A204.1 (cell line): ENCODE measurements at regions not wholly inside any gene's neighbourhood (a gene's known extent, or its start where the extent isn't known, plus 50 kb on each side); places are given as distances from the start of the nearest gene placed in this dataset.

Experiments
- FAIRE-seq: peaks from 2 replicates; lab custom pipeline; 2012; peaks lifted over from hg19 to GRCh38; lab: Jason Lieb, UNC

- FAIRE-seq, result no peak
Measured at GRCh38 chr14:55942826-55943225, 175.4 kb upstream of the PELI2 start.

DNA sequence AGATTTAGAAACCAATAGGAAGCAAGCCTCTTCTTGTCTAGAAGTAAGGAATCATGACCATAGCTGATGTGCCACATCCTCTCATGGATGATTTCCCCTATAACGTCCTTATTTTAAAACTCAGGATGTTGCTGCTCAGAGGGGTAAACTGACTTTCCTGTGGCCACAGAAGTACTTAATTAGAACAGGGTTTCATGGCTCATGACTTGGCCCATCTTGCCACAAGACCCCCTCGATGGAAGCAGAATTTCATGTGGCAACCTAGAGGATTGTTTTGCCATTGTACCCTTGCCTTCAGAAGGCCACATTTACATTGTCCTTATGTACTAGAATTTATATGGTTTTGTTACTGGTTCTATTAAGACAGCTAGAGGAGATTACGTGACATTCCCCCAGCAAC is 173.5 kb upstream of the PELI2 start:
- FAIRE-seq, result no peak

GRCh38 chr14:55946231-55946630 is 172.0 kb upstream of the PELI2 start:
- no peak for FAIRE-seq

- no peak for FAIRE-seq
Measured at GRCh38 chr14:55948399-55948798, 169.8 kb upstream of the PELI2 start.

DNA sequence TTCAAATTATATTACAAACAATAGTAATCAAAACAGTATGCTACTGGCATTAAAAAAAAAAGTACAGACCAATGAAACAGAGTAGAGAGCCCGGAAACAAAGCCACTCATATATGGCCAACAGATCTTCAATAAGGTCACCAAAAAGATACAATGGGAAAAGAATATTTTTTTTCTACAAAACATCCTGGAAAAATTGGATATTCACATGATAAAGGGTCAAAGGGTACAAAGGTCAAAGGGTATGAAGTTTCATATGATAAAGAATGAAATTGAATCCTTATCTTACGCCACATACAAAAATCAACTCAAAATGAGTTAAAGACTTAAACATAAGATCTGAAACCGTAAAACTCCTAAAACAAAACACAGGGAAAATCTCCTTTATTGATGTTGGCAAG is 168.5 kb upstream of the PELI2 start:
- FAIRE-seq, result no peak

- no peak for FAIRE-seq
Measured at GRCh38 chr14:55950135-55950534, 168.1 kb upstream of the PELI2 start.

GRCh38 chr14:55951341-55952206 is 166.6 kb upstream of the PELI2 start:
- FAIRE-seq, result no peak

DNA sequence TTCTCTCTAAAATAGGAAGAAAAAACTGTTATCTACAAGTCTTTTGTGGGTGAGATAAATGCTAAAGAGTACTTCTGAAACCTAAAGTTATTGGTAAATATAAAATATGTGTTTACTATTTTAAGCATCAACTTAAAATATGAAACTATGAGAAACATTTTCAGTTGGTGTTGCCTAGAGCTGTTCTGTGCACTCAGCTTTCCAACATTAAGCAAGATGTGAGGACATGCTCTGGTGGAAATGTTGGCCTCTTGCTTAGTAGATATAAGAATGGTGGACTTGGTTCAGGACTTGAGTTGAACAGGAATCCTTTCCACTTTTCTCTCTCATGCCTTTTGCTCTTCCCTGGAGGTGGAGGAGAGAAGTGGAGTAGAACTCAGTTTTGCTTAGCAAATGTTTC is 164.1 kb upstream of the PELI2 start:
- no peak for FAIRE-seq

- no peak for FAIRE-seq
Measured at GRCh38 chr14:55955175-55955574, 163.0 kb upstream of the PELI2 start.

GRCh38 chr14:55957950-55958349 is 160.3 kb upstream of the PELI2 start:
- no peak for FAIRE-seq

- no peak for FAIRE-seq
Measured at GRCh38 chr14:55963295-55963694, 154.9 kb upstream of the PELI2 start.

- FAIRE-seq, result no peak
Measured at GRCh38 chr14:55964091-55964490, 154.1 kb upstream of the PELI2 start.

DNA sequence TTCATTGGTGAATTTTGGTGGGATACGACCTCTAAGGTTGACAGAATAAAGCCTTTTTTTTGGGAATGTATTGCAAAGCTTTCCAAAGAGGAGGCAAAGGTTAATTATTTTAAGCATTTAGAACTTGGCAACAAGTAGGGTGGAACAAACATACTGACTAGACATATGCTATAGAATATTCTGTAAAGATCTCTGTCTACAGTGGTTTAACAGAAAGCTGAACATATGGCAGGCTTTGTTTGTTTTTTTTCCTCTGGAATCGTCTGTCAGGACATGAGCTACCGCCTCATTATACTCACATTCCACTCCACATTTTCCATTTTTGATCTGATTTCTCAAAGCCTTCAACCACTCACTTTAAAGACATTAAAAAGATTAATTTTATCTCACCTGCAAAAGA is 153.4 kb upstream of the PELI2 start:
- FAIRE-seq, result no peak

- FAIRE-seq, result no peak
Measured at GRCh38 chr14:55965851-55966250, 152.4 kb upstream of the PELI2 start.

DNA sequence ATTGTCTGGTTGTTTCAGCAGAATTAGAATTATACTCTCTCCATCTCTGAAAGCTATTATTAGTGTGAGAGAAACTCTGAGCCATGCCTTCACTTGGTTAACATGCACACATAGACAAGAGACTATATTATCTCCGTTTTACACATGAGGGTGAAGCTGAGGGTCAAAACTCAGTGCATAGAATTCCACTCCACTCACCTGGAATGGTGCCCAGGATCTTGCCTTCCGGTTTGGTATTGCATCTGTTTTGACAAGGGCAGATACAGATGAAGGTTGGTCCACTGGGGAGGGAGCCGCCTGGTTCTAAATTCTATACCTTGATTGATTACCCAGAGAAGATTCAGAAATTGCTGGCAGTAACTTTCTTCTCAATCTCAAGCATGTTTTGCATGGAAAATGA is 149.5 kb upstream of the PELI2 start:
- FAIRE-seq, result no peak

GRCh38 chr14:55973285-55973800 is 144.9 kb upstream of the PELI2 start:
- no peak for FAIRE-seq

GRCh38 chr14:55973911-55974630 is 144.1 kb upstream of the PELI2 start:
- FAIRE-seq, result no peak

DNA sequence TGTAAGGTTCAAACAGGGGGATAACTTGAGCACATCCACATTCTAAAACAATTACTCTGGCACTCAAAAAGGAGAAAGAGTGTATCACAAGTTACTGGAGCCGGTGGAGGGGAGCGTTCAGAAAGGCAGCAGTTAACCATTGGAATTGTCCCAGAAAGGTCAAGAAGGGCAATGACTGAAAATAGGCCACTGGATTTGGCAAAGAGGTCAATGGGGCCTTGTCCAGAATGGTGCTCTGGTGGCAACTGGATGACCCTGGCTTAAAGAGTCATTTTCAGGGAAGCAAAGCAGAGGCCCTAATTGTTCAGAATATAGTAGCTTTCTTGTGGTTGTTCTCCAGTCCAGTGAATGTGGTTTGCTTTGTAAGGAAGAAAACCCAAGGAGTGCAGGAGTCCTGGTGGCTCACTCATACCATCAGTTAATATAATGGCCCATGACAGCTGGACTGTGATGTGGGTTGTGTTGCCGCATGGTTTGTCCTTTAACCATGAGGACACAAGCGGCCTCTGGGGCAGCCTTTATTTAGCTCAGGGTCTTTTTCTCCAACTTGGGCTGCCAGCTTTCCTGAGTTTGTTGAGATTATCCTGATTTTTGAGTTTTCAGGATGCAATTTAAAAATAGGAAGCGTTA is 142.8 kb upstream of the PELI2 start:
- no peak for FAIRE-seq

GRCh38 chr14:55976219-55976618 is 142.0 kb upstream of the PELI2 start:
- no peak for FAIRE-seq

GRCh38 chr14:55976655-55977054 is 141.6 kb upstream of the PELI2 start:
- no peak for FAIRE-seq

DNA sequence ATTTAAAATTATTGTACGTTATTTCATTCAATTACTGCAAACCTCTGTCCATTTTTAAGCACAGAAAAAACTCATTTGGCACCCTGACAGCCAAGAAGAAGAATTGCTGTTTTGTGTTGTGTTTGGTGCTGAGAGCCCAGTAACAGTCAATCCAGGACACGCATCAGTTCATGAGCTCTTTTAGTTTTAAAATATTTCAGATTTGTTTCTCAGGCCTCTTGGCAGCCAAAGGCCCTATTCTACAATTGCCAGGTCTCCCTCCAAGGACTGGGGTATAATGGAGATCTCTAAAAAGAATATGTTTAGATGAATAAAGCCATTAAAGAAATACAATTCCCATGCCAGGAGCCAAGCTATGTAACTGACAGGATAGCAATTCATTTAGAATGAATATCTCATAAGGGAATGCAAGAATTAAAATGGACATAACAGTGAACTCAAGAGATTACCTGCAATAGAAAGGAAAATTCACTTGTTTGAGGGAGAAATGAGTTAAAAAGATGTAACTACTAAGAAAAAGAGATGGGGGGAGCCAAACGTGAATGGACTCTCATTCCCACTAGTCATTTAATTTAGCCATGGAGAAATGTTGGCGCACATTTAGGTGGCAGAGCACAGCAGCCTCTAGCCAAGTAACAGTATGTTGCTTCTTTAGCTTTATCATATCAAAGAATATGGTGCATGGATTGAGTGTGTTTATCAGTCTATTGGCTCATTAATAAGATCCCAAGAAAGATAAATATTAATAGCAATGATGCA is 140.6 kb upstream of the PELI2 start:
- FAIRE-seq, result no peak

DNA sequence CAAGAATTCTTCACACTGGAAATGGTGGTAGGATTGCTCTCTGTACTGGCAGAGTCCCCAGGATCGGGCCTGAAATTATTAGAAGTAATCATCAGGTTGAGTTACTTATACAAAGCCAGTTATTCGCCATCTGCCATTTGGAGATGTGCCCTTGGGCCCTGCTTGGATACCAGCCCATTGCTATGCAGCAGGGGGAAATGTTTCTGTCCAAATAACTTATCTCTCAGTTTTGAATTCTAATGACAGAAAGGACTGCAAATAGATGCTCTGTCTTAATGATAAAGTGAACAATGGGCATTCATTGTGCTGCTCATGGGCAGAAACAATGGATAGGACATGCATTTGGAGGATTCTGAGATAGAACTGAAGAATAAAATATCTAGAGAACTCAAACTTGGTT is 139.1 kb upstream of the PELI2 start:
- FAIRE-seq, result no peak
